WERI-Rb-1 (cell line): ENCODE measurements at regions not wholly inside any gene's neighbourhood (a gene's known extent, or its start where the extent isn't known, plus 50 kb on each side); places are given as distances from the start of the nearest gene placed in this dataset.
"Not testable (repeated sequence)": the region's sequence is repeated elsewhere in the genome, so short reads cannot be mapped to it uniquely, and the experiment has no call there.

Experiments
- DNase-seq: peaks from one replicate; pipeline ENCODE4 v3.0.0-alpha.2; 2020
- H3K27ac ChIP-seq: fragments of 250-450 bp; sonication (Bioruptor Pico); 2 replicates; pipeline ENCODE4 v1.5.1; 2020; ENCODE audit warnings: mild to moderate bottlenecking, moderate library complexity
- H3K27me3 ChIP-seq: fragments of 250-450 bp; sonication (Bioruptor Pico); 2 replicates; pipeline ENCODE4 v1.5.1; 2021; ENCODE audit warnings: mild to moderate bottlenecking, low read depth, moderate library complexity; ENCODE audit not compliant: insufficient read depth, severe bottlenecking
- H3K36me3 ChIP-seq: fragments of 250-450 bp; sonication (Bioruptor Pico); 2 replicates; pipeline ENCODE4 v1.5.1; 2020; ENCODE audit warnings: mild to moderate bottlenecking, moderate library complexity
- H3K4me3 ChIP-seq: 2 replicates; pipeline ENCODE4 v1.5.1; 2011; ENCODE audit warnings: low read depth, mild to moderate bottlenecking, control low read depth, low read length
- H3K9me3 ChIP-seq: fragments of 250-450 bp; sonication (Bioruptor Pico); 2 replicates; pipeline ENCODE4 v1.5.1; 2021; ENCODE audit warnings: mild to moderate bottlenecking, moderate library complexity; ENCODE audit not compliant: severe bottlenecking
- CTCF ChIP-seq: IDR thresholded peaks from 2 replicates; pipeline ENCODE4 v1.5.1; 2011; ENCODE audit warnings: low read depth, mild to moderate bottlenecking, control low read depth, inconsistent platforms, low read length

- DNase-seq, H3K27ac ChIP-seq, H3K9me3 ChIP-seq, H3K4me3 ChIP-seq, H3K36me3 ChIP-seq: not testable (repeated sequence)
- H3K27me3 ChIP-seq = peaks cover 32% of the 10 kb centered on the region
Measured at GRCh38 chr12:54799966-54800365, 54.4 kb upstream of the MUCL1 start.

- Histone ChIP-seq H3K4me3 (no peak overlapping the region), H3K9me3 (no peaks in the 10 kb centered on the region), H3K27me3 (peaks cover 26% of the 10 kb centered on the region), H3K36me3 (no peaks in the 10 kb centered on the region), H3K27ac (no peak overlapping the region)
- DNase-seq = no peak
- no peak for TF ChIP-seq CTCF
Measured at GRCh38 chr12:54798651-54799050, 55.7 kb upstream of the MUCL1 start.

- DNase-seq = no peak
- no peak for TF ChIP-seq CTCF
- peaks cover 23% of the 10 kb centered on the region for H3K27me3 ChIP-seq
- no peaks in the 10 kb centered on the region for H3K9me3 ChIP-seq
- H3K36me3 ChIP-seq = no peaks in the 10 kb centered on the region
- no peak overlapping the region for H3K4me3 ChIP-seq
- H3K27ac ChIP-seq = no peak overlapping the region
Measured at GRCh38 chr12:54796991-54797390, 57.3 kb upstream of the MUCL1 start.

- Histone ChIP-seq H3K27me3 (peaks cover 23% of the 10 kb centered on the region), H3K27ac (no peak overlapping the region), H3K9me3 (no peaks in the 10 kb centered on the region), H3K36me3 (no peaks in the 10 kb centered on the region), H3K4me3 (no peak overlapping the region)
- no peak for DNase-seq
- TF ChIP-seq CTCF = no peak
Measured at GRCh38 chr12:54795644-54796043, 58.7 kb upstream of the MUCL1 start.

GRCh38 chr12:54786081-54786480 is 68.2 kb upstream of the MUCL1 start:
- no peaks in the 10 kb centered on the region for H3K36me3 ChIP-seq
- no peak overlapping the region for H3K27ac ChIP-seq
- peaks cover 12% of the 10 kb centered on the region for H3K27me3 ChIP-seq
- H3K9me3 ChIP-seq = no peaks in the 10 kb centered on the region
- H3K4me3 ChIP-seq = no peak overlapping the region
- no peak for DNase-seq
- 0 out of 2 replicates have a peak, but pooled peaks have one; percentile 2 for TF ChIP-seq CTCF

- H3K27ac ChIP-seq = no peak overlapping the region
- DNase-seq = no peak
- H3K4me3 ChIP-seq = no peak overlapping the region
- H3K9me3 ChIP-seq = no peaks in the 10 kb centered on the region
- H3K27me3 ChIP-seq = peaks cover 12% of the 10 kb centered on the region
- no peaks in the 10 kb centered on the region for H3K36me3 ChIP-seq
- no peak for TF ChIP-seq CTCF
Measured at GRCh38 chr12:54784115-54784514, 70.2 kb upstream of the MUCL1 start.

GRCh38 chr12:54777031-54777430 is 77.3 kb upstream of the MUCL1 start:
- not testable (repeated sequence) for DNase-seq, H3K9me3 ChIP-seq, H3K27ac ChIP-seq, H3K36me3 ChIP-seq, H3K4me3 ChIP-seq
- peaks cover 19% of the 10 kb centered on the region for H3K27me3 ChIP-seq
